HCT116 (cell line): ENCODE measurements at regions not wholly inside any gene's neighbourhood (a gene's known extent, or its start where the extent isn't known, plus 50 kb on each side); places are given as distances from the start of the nearest gene placed in this dataset.

ENCODE experiments used
- ATAC-seq: fragments of 200-7000 bp; cut with Tn5 transposase; 2 replicates; pipeline ENCODE4 v1.9.1; 2020; ENCODE audit warnings: mild to moderate bottlenecking, moderate library complexity
- BruUV-seq: library from RNA; stranded (reverse); fragments of 400-500 nt; replicated peaks from 2 replicates; lab custom pipeline; 2021; lab: Mats Ljungman, UMichigan
- CTCF ChIA-PET: fragments of 300-600 bp; sonication (Branson Sonifier 250); formaldehyde crosslinking; loops from one replicate; lab custom pipeline; 2021; ENCODE audit warnings: antibody characterized with exemption; lab: Charles Lee
- POLR2A ChIA-PET: fragments of 300-600, 350-600 bp; sonication (Branson Sonifier 250); formaldehyde crosslinking; loops from one replicate; lab custom pipeline; 2021; ENCODE audit warnings: antibody characterized with exemption; lab: Charles Lee
- RAD21 ChIA-PET, 2 experiments: fragments of 300-600 bp; sonication (Branson Sonifier 250); formaldehyde crosslinking; loops; one replicate each; lab custom pipeline; 2023; ENCODE audit warnings: low total read pairs in 2 of 2; ENCODE audit not compliant: uncharacterized antibody in 2 of 2, unreplicated experiment in 2 of 2, low non-redundant PET in 1 of 2; lab: Charles Lee
- DNase-seq: peaks from one replicate; pipeline ENCODE4 v3.0.0-alpha.2; 2010; ENCODE audit warnings: low read depth, low spot score
- H2AFZ ChIP-seq: fragments of 200-600 bp; shearing (Covaris generic), sonication (generic); 2 replicates; pipeline ENCODE4 v1.6.1; 2017; ENCODE audit warnings: low read depth, mixed run types, mixed read lengths, antibody characterized with exemption, low read length; ENCODE audit not compliant: poor library complexity, severe bottlenecking
- H3K27ac ChIP-seq: 2 replicates; pipeline ENCODE4 v1.5.1; 2012; ENCODE audit warnings: low read depth, low read length
- H3K27me3 ChIP-seq: fragments of 200-600 bp; sonication (generic); 2 replicates; pipeline ENCODE4 v1.6.1; 2016; ENCODE audit warnings: mixed run types, low read length, mixed read lengths; ENCODE audit not compliant: insufficient read depth
- H3K36me3 ChIP-seq, 2 experiments: fragments of 200-500 bp in 1 of 2; fragments of 200-600 bp in 1 of 2; sonication (Bioruptor generic) in 1 of 2; sonication (generic) in 1 of 2; 2 replicates each; pipeline versions ENCODE4 v1.5.1 to v1.6.1; 2014 to 2016; ENCODE audit warnings: low read length in 2 of 2, inconsistent platforms in 1 of 2, mixed read lengths in 1 of 2, mixed run types in 1 of 2; ENCODE audit not compliant: insufficient read depth in 2 of 2, control insufficient read depth in 1 of 2
- H3K4me1 ChIP-seq, 2 experiments: fragments of 200-600 bp in 1 of 2; sonication (generic) in 1 of 2; 2 replicates each; pipeline versions ENCODE4 v1.5.1 to v1.6.1; 2012 to 2017; ENCODE audit warnings: low read length in 2 of 2, inconsistent platforms in 1 of 2, mild to moderate bottlenecking in 1 of 2, mixed read lengths in 1 of 2, mixed run types in 1 of 2, moderate library complexity in 1 of 2; ENCODE audit not compliant: insufficient read depth in 2 of 2, control insufficient read depth in 1 of 2
- H3K4me2 ChIP-seq: fragments of 200-600 bp; sonication (generic); 2 replicates; pipeline ENCODE4 v1.6.1; 2017; ENCODE audit warnings: mixed run types, low read length, mixed read lengths
- H3K4me3 ChIP-seq, 2 experiments: fragments of 200-600 bp in 1 of 2; sonication (generic) in 1 of 2; replicated peaks in 1 of 2; 2 replicates each; pipeline ENCODE4 v1.5.1; 2011 to 2016; ENCODE audit warnings: low read length in 2 of 2, control low read depth in 1 of 2, low read depth in 1 of 2, mild to moderate bottlenecking in 1 of 2, mixed read lengths in 1 of 2, mixed run types in 1 of 2
- H3K79me2 ChIP-seq: fragments of 200-600 bp; sonication (generic); 2 replicates; pipeline ENCODE4 v1.6.1; 2017; ENCODE audit warnings: mild to moderate bottlenecking, mixed run types, low read length, moderate library complexity, mixed read lengths; ENCODE audit not compliant: insufficient read depth
- H3K9ac ChIP-seq: fragments of 200-600 bp; sonication (generic); 2 replicates; pipeline ENCODE4 v1.6.1; 2016; ENCODE audit warnings: low read length, mixed read lengths
- H3K9me2 ChIP-seq: fragments of 200-600 bp; sonication (generic), shearing (Covaris generic); 2 replicates; pipeline ENCODE4 v1.6.1; 2017; ENCODE audit warnings: mixed run types, mild to moderate bottlenecking, moderate library complexity; ENCODE audit not compliant: insufficient read depth
- H3K9me3 ChIP-seq, 2 experiments: fragments of 200-500 bp in 1 of 2; fragments of 200-600 bp in 1 of 2; sonication (Bioruptor generic) in 1 of 2; sonication (generic) in 1 of 2; 2 replicates each; pipeline ENCODE4 v1.6.1; 2014 to 2017; ENCODE audit warnings: low read length in 2 of 2, mixed read lengths in 2 of 2, inconsistent platforms in 1 of 2, low read depth in 1 of 2, mild to moderate bottlenecking in 1 of 2, mixed run types in 1 of 2, moderate library complexity in 1 of 2; ENCODE audit not compliant: control insufficient read depth in 1 of 2, insufficient read depth in 1 of 2
- H4K20me1 ChIP-seq: fragments of 200-600 bp; sonication (generic), shearing (Covaris generic); 2 replicates; pipeline ENCODE4 v1.6.1; 2017; ENCODE audit warnings: mixed run types, mild to moderate bottlenecking, moderate library complexity; ENCODE audit not compliant: insufficient read depth
- EGR1 ChIP-seq: IDR thresholded peaks from 2 replicates; pipeline ENCODE4 v1.6.1; 2012; ENCODE audit warnings: low read depth
- EZH2phosphoT487 ChIP-seq: fragments of 200-600 bp; IDR thresholded peaks from 2 replicates; pipeline ENCODE4 v1.6.1; 2018; ENCODE audit warnings: antibody characterized with exemption, borderline replicate concordance
- FOSL1 ChIP-seq: IDR thresholded peaks from 2 replicates; pipeline ENCODE4 v1.6.1; 2012; ENCODE audit warnings: low read depth
- POLR2A ChIP-seq: IDR thresholded peaks from 2 replicates; pipeline ENCODE4 v1.7.0; 2011; ENCODE audit warnings: borderline replicate concordance; ENCODE audit not compliant: insufficient read depth, insufficient read length; ENCODE audit errors: extremely low read depth
- RAD21 ChIP-seq: IDR thresholded peaks from 2 replicates; pipeline ENCODE4 v1.6.1; 2012; ENCODE audit warnings: low read depth, mild to moderate bottlenecking
- SIN3A ChIP-seq: IDR thresholded peaks from 2 replicates; pipeline ENCODE4 v1.6.1; 2012; ENCODE audit warnings: low read depth
- SRF ChIP-seq: IDR thresholded peaks from 2 replicates; pipeline ENCODE4 v1.6.1; 2012; ENCODE audit warnings: low read depth
- TCF7L2 ChIP-seq: IDR thresholded peaks from 2 replicates; pipeline ENCODE4 v1.7.0; 2011; ENCODE audit warnings: borderline replicate concordance, inconsistent platforms; ENCODE audit not compliant: insufficient read depth, insufficient read length; ENCODE audit errors: extremely low read depth
- YY1 ChIP-seq: IDR thresholded peaks from 2 replicates; pipeline ENCODE4 v1.6.1; 2011; ENCODE audit warnings: low read length, low read depth, moderate library complexity, mild to moderate bottlenecking; ENCODE audit not compliant: insufficient replicate concordance; ENCODE audit errors: extremely low read depth
- intact Hi-C: fragments of 100-400 bp; cut with micrococcal nuclease; formaldehyde crosslinking; loops from 2 replicates; pipeline ENCODE4 v1.10.0; 2022
- TF ChIP-seq, protein P1 (sequence below): IDR thresholded peaks from 2 replicates; pipeline ENCODE4 v1.6.1; 2012
- TF ChIP-seq, protein P2 (sequence below): IDR thresholded peaks from 2 replicates; pipeline ENCODE4 v1.6.1; 2011; ENCODE audit warnings: mild to moderate bottlenecking, low read length, moderate library complexity; ENCODE audit not compliant: insufficient replicate concordance; ENCODE audit errors: extremely low read depth

DNA sequence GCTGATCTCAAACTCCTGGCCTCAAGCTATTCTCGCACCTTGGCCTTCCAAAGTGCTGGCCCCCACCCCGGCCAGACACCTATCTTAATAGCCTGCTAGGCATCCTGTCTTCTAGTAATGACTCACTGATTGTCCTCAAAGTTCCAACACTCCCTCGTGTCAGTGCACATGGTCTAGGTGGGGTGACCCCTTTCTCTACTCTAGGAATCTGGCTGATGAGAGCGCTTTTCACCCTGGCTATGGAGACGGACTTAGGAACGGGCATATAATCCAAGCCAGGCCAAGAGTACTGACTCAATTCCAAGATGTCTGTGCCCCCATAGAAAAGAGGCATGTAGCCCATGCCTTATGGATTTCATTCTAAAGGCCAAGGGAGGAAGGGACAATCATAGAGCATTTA lies 67.0 kb downstream of the PRLHR start:
- no peaks in the 10 kb centered on the region for H3K9me2 ChIP-seq
- CTCF ChIA-PET, result no interaction called here

More for the DNA sequence above, 67.0 kb downstream of the PRLHR start:
- Histone ChIP-seq H3K4me3 (no peak overlapping the region), H3K9ac (no peak overlapping the region), H3K27ac (no peak overlapping the region), H3K27me3 (no peaks in the 10 kb centered on the region), H3K36me3 (no peaks in the 10 kb centered on the region), H3K79me2 (no peaks in the 10 kb centered on the region), H3K4me1 (peaks cover 0 to 4% of the 10 kb centered on the region in 2 experiments; a peak in 2 of 4 replicates), H4K20me1 (no peaks in the 10 kb centered on the region), H3K9me3 (no peaks in the 10 kb centered on the region), H3K4me2 (no peak overlapping the region), H2AFZ (no peak overlapping the region)
- POLR2A ChIA-PET, result no interaction called here
- RAD21 ChIA-PET, result no interaction called here
- TF ChIP-seq EGR1 (no peak), YY1 (no peak), RAD21 (no peak), SIN3A (no peak), EZH2phosphoT487 (no peak), SRF (no peak), POLR2A (no peak), FOSL1 (no peak), TCF7L2 (no peak)
- TF ChIP-seq, protein P1, sequence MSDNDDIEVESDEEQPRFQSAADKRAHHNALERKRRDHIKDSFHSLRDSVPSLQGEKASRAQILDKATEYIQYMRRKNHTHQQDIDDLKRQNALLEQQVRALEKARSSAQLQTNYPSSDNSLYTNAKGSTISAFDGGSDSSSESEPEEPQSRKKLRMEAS, result no peak
- TF ChIP-seq, protein P2, sequence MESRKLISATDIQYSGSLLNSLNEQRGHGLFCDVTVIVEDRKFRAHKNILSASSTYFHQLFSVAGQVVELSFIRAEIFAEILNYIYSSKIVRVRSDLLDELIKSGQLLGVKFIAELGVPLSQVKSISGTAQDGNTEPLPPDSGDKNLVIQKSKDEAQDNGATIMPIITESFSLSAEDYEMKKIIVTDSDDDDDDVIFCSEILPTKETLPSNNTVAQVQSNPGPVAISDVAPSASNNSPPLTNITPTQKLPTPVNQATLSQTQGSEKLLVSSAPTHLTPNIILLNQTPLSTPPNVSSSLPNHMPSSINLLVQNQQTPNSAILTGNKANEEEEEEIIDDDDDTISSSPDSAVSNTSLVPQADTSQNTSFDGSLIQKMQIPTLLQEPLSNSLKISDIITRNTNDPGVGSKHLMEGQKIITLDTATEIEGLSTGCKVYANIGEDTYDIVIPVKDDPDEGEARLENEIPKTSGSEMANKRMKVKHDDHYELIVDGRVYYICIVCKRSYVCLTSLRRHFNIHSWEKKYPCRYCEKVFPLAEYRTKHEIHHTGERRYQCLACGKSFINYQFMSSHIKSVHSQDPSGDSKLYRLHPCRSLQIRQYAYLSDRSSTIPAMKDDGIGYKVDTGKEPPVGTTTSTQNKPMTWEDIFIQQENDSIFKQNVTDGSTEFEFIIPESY, result no peak
- DNase-seq (no peak), ATAC-seq (no peak)
- BruUV-seq, result no TSS peak
- intact Hi-C loops, result no loop called here
